ENCODE measurements at regions not wholly inside any gene's neighbourhood (a gene's known extent, or its start where the extent isn't known, plus 50 kb on each side); places are given as distances from the start of the nearest gene placed in this dataset.

DNA sequence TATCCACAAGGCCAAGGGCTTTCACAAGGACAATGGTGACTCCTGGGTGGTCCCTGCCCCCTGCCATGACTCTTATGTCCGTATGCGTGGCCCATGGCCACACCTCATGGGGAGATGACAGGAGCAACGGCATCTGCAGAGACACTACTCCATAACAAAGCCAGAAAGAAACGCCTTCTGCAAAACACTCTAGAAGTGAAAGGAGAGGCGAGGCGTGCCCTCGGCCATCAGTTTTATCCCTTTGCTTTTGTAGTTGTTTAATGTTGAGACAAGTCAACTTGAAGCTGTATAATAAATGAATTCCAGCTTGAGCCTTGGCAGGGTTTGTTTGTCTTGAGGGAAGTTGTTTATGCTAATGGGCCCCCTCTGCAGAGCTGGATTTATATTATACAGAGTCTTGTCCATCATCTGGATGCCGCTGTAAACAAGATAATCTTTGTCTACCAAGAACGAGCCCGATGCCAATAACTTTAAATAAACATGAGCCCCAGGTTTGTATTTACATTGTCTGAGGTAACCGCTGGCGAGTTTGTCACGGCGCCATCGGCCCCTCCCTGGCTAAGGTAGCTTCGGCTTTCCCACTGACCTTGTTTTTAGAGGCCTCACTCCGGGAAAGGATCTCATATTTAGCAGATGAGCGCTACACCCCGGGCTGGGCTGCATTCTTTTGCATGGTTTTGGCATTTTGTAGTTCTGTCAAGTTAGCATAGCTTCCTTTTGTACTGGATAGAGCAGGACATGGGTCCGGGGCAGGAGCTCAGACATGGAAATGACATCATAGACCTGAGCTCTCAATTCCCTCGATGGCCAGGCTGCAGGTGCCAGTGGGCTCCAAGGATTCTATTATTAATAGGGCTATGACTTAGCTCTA is 165.3 kb downstream of the ERCC6L2 start:
- no peak for TF ChIP-seq CREB1 (IDR thresholded peaks at IDR 0.05; ENCODE audit: low read depth)
- TF ChIP-seq, protein P1, sequence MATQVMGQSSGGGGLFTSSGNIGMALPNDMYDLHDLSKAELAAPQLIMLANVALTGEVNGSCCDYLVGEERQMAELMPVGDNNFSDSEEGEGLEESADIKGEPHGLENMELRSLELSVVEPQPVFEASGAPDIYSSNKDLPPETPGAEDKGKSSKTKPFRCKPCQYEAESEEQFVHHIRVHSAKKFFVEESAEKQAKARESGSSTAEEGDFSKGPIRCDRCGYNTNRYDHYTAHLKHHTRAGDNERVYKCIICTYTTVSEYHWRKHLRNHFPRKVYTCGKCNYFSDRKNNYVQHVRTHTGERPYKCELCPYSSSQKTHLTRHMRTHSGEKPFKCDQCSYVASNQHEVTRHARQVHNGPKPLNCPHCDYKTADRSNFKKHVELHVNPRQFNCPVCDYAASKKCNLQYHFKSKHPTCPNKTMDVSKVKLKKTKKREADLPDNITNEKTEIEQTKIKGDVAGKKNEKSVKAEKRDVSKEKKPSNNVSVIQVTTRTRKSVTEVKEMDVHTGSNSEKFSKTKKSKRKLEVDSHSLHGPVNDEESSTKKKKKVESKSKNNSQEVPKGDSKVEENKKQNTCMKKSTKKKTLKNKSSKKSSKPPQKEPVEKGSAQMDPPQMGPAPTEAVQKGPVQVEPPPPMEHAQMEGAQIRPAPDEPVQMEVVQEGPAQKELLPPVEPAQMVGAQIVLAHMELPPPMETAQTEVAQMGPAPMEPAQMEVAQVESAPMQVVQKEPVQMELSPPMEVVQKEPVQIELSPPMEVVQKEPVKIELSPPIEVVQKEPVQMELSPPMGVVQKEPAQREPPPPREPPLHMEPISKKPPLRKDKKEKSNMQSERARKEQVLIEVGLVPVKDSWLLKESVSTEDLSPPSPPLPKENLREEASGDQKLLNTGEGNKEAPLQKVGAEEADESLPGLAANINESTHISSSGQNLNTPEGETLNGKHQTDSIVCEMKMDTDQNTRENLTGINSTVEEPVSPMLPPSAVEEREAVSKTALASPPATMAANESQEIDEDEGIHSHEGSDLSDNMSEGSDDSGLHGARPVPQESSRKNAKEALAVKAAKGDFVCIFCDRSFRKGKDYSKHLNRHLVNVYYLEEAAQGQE (IDR thresholded peaks at IDR 0.05; ENCODE audit: low read depth): no peak

All from Ishikawa (cell line).